ENCODE measurements at regions not wholly inside any gene's neighbourhood (a gene's known extent, or its start where the extent isn't known, plus 50 kb on each side); places are given as distances from the start of the nearest gene placed in this dataset.

- H3K36me3 ChIP-seq (ENCODE audit: insufficient read depth): no peaks in the 10 kb centered on the region
- TF ChIP-seq EZH2phosphoT487 (IDR thresholded peaks at IDR 0.05; ENCODE audit: unreplicated experiment) (no peak), NANOG (IDR thresholded peaks at IDR 0.05; ENCODE audit: borderline replicate concordance) (no peak), CREB1 (CRISPR knock-in tag; IDR thresholded peaks at IDR 0.05; ENCODE audit: low read depth) (no peak), STAT1 (IDR thresholded peaks at IDR 0.05; ENCODE audit: unreplicated experiment) (no peak), JUNB (IDR thresholded peaks at IDR 0.05; ENCODE audit: unreplicated experiment) (no peak), ZNF462 (CRISPR knock-in tag; IDR thresholded peaks at IDR 0.05) (no peak), EZH2 (IDR thresholded peaks at IDR 0.05; ENCODE audit: low read depth, unreplicated experiment) (no peak), REST (IDR thresholded peaks at IDR 0.05; ENCODE audit: unreplicated experiment) (no peak)
- no peak overlapping the region for H3K4me2 ChIP-seq
- no peak overlapping the region for H3K27ac ChIP-seq (ENCODE audit: low read depth)
- Mint-ChIP-seq H3K27me3 (ENCODE audit: insufficient read depth, low read depth, poor library complexity) (no peaks in the 10 kb centered on the region), H3K4me3 (no peak overlapping the region), H3K9me3 (no peaks in the 10 kb centered on the region; the same call in 2 of the 3 replicates), H3K4me1 (no peaks in the 10 kb centered on the region), H3K36me3 (ENCODE audit: low read depth) (no peaks in the 10 kb centered on the region), H3K27ac (no peak overlapping the region)
- H3K27me3 ChIP-seq (ENCODE audit: insufficient read depth): no peaks in the 10 kb centered on the region
- no peaks in the 10 kb centered on the region for H4K20me1 ChIP-seq (replicated peaks; ENCODE audit: insufficient read depth)
- DNase-seq (ENCODE audit: low spot score) (no peak), ATAC-seq (no peak)
- no peak overlapping the region for H2AFZ ChIP-seq
- H3K79me2 ChIP-seq (replicated peaks; ENCODE audit: insufficient read depth): no peaks in the 10 kb centered on the region
- no peak overlapping the region for H3K4me3 ChIP-seq
- no peaks in the 10 kb centered on the region for H3F3A ChIP-seq (replicated peaks; ENCODE audit: low read depth)
- H3K9me2 ChIP-seq (ENCODE audit: insufficient read depth): no peaks in the 10 kb centered on the region; the same call in 1 of the 2 replicates
- H3K4me1 ChIP-seq (ENCODE audit: insufficient read depth): no peaks in the 10 kb centered on the region
Measured at GRCh38 chr17:51505450-51505849, 245.1 kb downstream of the UTP18 start.
